H1 (cell line): ENCODE measurements at regions not wholly inside any gene's neighbourhood (a gene's known extent, or its start where the extent isn't known, plus 50 kb on each side); places are given as distances from the start of the nearest gene placed in this dataset.

Experiments
- CBX5 ChIP-seq: fragments of 300-800, 300-1000 bp; sonication (generic); IDR thresholded peaks from 2 replicates; pipeline ENCODE4 v1.7.1; 2016; ENCODE audit warnings: antibody characterized with exemption, low read length, low read depth
- CBX8 ChIP-seq: fragments of 300-800, 300-1000 bp; sonication (generic); IDR thresholded peaks from 2 replicates; pipeline ENCODE4 v1.7.1; 2016; ENCODE audit warnings: low read depth, low read length, borderline replicate concordance
- CHD7 ChIP-seq: fragments of 300-600 bp; sonication (generic); IDR thresholded peaks from 2 replicates; pipeline ENCODE4 v1.7.1; 2012; ENCODE audit warnings: low read length, moderate library complexity, mild to moderate bottlenecking, inconsistent platforms; ENCODE audit not compliant: insufficient replicate concordance
- CTBP2 ChIP-seq: IDR thresholded peaks from 2 replicates; pipeline ENCODE4 v1.7.0; 2011; ENCODE audit warnings: borderline replicate concordance, mild to moderate bottlenecking, moderate library complexity, mixed read lengths, low read length; ENCODE audit not compliant: insufficient read depth, insufficient read length
- EP300 ChIP-seq, 2 experiments: IDR thresholded peaks; 1 replicate in 1 of 2; 2 replicates in 1 of 2; pipeline ENCODE4 v1.6.1; 2011 to 2012; ENCODE audit warnings: low read depth in 2 of 2, low read length in 2 of 2, mild to moderate bottlenecking in 2 of 2, borderline replicate concordance in 1 of 2, inconsistent platforms in 1 of 2, moderate library complexity in 1 of 2
- GABPA ChIP-seq: IDR thresholded peaks from 2 replicates; pipeline ENCODE4 v1.6.1; 2011; ENCODE audit warnings: mild to moderate bottlenecking, low read length, moderate library complexity, borderline replicate concordance; ENCODE audit not compliant: insufficient read depth
- HDAC2 ChIP-seq, 2 experiments: fragments of 300-600 bp in 1 of 2; sonication (generic) in 1 of 2; IDR thresholded peaks; 2 replicates each; pipeline ENCODE4 v1.6.1; 2011 to 2012; ENCODE audit warnings: low read depth in 2 of 2, low read length in 2 of 2, mild to moderate bottlenecking in 2 of 2, moderate library complexity in 2 of 2, borderline replicate concordance in 1 of 2, inconsistent platforms in 1 of 2
- MAFK ChIP-seq: IDR thresholded peaks from 2 replicates; pipeline ENCODE4 v1.6.1; 2012; ENCODE audit warnings: low read depth, mild to moderate bottlenecking, improper control_type of control experiment, low read length
- RBBP5 ChIP-seq: IDR thresholded peaks from 2 replicates; pipeline ENCODE4 v1.7.1; 2012; ENCODE audit warnings: low read depth, mild to moderate bottlenecking, inconsistent platforms, low read length, moderate library complexity, borderline replicate concordance
- TBP ChIP-seq: IDR thresholded peaks from 2 replicates; pipeline ENCODE4 v1.6.1; 2011; ENCODE audit warnings: low read depth, low read length, improper control_type of control experiment
- TEAD4 ChIP-seq: IDR thresholded peaks from 2 replicates; pipeline ENCODE4 v1.6.1; 2012; ENCODE audit warnings: low read depth, low read length, inconsistent platforms, mixed read lengths

GRCh38 chr2:147095376-147095775, 749.5 kb upstream of the ACVR2A start (continued):
- TF ChIP-seq CHD7 (no peak), HDAC2 (IDR thresholded peaks at IDR 0.05; ENCODE audit: borderline replicate concordance in 1 of 2, low read depth in 2 of 2, low read length in 2 of 2) (no peak), CBX5 (no peak), TEAD4 (no peak), EP300 (IDR thresholded peaks at IDR 0.05; ENCODE audit: borderline replicate concordance in 1 of 2, low read depth in 2 of 2, low read length in 2 of 2) (no peak), CTBP2 (no peak), MAFK (no peak), RBBP5 (no peak), TBP (no peak), CBX8 (no peak), GABPA (no peak)
